Dermis microvascular lymphatic vessel endothelial cell (primary cell): ENCODE measurements at regions not wholly inside any gene's neighbourhood (a gene's known extent, or its start where the extent isn't known, plus 50 kb on each side); places are given as distances from the start of the nearest gene placed in this dataset.
"Not testable (repeated sequence)": the region's sequence is repeated elsewhere in the genome, so short reads cannot be mapped to it uniquely, and the experiment has no call there.

Experiments used
- DNase-seq, 2 donors: peaks; one replicate each; pipeline versions ENCODE4 v3.0.0 to v3.0.0-alpha.2; 2010; ENCODE audit warnings: low read depth in 2 of 2

DNA sequence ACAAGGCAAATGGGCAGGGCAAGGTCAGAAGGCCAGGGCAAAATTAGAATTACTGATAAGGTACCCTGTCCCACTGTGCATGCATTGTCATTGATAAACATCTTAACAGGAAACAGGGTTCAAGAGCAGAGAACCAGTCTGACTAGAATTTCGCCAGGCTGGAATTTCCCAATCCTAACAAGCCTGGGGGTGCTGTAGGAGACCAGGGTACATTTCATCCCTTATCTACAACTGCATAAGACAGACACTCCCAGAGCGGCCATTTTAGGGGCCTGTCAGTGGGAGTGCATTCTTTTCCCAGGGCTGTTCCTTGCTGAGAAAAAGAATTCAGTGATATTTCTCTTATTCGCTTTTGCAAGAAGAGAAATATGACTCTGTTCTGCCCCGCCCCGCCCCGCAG lies 218.7 kb upstream of the RASA1 start:
- not testable (repeated sequence) for DNase-seq

DNA sequence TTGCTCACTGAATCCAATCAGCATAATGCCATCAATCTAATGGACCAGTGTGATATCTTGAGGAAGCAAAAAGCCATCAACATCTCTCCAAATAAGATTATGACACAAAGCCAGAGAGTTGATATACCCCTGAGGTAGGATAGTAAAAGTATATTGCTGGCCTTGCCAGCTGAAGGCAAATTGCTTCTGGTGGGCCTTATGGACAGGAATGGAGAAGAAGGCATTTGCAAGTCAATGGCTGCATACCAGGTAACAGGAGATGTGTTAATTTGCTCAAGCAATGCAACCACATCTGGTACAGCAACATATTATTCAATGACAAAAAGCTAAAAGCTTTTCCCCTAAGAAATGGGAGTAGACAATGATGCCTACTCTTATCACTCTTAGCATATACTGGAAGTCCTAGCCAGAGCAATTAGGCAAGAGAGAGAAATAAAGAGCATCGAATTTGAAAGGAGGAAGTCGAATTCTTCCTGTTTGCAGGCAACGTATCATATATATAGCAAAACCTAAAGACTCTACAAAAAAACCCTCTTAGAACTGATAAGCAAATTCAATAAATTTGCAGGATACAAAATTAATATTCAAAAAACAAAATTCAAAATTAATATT lies 216.1 kb upstream of the RASA1 start:
- DNase-seq, result no peak

GRCh38 chr5:87053146-87053545 lies 214.5 kb upstream of the RASA1 start:
- no peak for DNase-seq

DNA sequence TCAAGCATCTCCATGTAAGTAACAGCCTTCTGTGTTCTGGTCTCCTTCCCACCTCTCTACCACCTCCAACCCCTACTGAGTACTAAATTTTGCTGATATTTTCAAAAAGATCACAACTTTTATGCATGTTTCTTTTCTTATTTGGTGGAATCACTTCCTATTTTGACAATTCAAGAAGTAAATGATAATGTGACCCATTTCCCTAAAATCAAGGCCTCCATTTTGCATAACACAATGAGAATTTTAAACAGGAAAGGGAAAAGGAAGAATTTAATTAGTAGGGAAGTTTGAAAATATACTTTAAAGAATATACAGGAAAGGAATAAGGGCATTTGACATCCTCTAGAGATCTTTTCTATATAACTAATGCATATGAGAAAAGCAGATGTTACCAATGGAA lies 212.9 kb upstream of the RASA1 start:
- no peak for DNase-seq

- peak; percentile 38 to 40 for DNase-seq
Observed at GRCh38 chr5:87061046-87061445, 206.6 kb upstream of the RASA1 start.

DNA sequence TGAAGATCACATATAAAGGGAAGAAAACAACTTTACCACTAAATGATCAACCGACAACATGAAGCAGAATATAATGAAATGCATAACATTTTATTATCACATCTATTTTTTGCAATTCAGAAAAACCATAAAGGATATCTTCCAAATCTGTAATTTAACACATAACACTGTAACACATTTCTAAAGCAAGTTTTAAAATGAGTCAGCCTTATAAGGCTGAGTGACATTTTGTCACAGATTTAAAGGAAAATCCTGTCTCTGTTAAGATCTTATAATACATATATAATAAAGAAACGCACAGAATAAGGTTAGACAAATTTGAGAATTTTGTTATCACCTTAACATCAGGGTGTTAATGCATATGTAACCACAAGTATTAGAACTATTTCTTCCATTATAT lies 198.4 kb upstream of the RASA1 start:
- DNase-seq, result no peak

DNA sequence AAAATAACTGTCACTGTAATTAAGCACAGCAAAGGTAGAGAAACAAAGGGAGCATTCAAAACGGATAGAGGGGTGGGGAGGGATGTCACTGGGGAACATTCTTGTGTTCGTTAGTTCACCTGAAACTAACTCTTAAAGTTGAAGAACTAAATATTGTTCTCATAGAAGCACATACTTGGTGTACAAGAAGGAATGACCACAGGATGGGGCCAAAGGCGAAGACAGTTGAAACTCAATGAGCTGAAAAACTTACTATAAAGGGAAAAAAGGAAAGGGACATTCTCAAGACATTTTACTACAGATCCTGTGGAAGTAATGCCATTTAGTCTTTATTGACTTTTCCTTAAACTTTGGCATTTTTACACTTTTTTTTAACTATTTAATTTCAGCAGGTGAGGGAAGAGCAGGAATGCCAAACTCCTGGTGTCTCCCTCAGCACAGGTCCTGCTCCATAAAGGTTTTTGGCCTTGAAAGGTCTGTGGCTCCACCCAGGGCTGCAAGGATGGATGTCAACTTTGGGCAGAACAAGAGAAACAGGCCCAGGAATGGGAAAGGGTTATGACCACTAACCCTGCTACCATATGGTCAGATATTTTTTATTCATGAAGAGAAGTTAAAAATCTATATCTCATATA lies 197.6 kb upstream of the RASA1 start:
- DNase-seq, result peak; percentile 33 to 69

DNA sequence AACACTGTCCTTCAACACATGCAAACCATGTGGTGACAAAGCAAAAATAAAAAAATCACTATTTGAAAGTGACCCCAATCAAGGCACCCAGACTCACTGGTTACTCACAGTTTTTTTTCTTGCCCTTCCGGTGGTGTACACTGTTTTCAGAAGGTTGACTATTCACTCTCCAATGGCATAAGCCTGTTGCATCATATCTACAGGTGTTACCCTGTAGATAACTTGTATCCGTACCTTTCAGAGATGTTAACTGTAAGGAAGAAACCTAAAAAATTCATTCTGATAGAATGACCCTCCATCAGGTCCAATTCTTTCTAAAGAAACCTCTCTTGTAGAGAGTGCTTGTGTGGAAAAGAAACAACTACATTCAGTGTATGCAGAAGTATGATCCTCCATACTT lies 193.6 kb upstream of the RASA1 start:
- DNase-seq, result no peak

DNA sequence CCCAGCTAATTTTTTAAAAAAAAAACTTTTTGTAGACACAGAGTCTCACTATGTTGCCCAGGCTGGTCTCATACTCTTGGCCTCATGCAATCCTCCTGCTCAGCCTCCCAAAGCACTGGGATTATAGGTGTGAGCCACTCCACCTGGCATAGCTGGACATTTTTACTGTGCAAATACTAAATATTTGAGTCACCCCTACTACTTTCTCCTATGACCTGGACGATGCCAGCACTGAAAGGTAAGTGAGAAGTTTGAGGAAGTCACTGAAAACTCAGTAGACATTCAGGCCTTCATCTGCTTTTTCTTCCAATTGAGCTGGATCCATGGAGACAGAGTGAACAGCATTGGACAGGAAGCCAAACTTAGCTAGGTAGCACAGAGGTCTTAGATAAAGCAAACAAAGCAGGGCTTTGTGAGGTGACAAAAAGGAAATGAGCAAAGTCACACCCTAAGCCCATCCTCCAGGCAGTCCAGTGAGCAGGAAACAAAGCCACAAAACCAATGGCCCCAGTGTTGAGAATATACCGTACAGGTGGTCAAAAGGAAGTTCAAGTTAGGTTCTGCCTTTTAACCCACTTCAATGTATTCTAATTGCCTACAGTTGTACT lies 192.6 kb upstream of the RASA1 start:
- DNase-seq, result peak; percentile 54 to 85

- DNase-seq, result no peak
Observed at GRCh38 chr5:87076411-87076810, 191.3 kb upstream of the RASA1 start.

DNA sequence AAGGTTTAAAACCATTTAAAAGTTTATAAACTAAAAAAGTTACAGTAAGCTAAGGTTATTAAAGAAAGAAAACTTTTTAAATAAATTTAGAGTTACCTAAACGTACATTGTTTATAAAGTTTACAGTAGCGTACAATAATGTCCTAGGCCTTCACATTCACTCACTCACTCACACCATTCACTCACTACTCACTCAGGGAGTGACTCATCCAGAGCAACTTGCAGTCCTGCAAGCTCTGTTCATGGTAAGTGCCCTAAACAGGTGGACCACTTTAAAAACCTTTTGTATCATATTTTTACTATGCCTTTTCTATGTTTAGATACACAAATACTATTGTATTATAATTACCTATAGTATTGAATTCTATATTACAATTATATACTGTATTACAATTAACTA lies 190.8 kb upstream of the RASA1 start:
- DNase-seq, result no peak

- DNase-seq, result no peak
Observed at GRCh38 chr5:87079219-87079618, 188.5 kb upstream of the RASA1 start.

DNA sequence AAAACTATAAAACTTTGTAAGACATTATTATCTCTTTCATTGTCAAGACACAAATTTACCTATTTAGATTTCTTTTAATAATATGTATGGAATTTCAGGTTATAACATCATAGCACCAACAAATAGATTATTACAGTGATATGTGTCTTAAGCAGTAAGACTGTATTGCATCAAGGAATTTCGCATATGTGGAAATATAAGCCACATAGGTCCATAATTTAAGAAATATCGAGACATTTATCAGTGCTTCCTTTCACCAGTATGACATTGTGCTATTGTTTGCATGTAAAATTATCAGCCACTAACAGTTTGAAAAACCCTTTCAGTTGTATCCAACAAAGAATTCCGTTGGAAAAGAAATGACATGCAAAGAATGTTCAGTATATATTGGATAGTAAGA lies 186.7 kb upstream of the RASA1 start:
- DNase-seq, result no peak

DNA sequence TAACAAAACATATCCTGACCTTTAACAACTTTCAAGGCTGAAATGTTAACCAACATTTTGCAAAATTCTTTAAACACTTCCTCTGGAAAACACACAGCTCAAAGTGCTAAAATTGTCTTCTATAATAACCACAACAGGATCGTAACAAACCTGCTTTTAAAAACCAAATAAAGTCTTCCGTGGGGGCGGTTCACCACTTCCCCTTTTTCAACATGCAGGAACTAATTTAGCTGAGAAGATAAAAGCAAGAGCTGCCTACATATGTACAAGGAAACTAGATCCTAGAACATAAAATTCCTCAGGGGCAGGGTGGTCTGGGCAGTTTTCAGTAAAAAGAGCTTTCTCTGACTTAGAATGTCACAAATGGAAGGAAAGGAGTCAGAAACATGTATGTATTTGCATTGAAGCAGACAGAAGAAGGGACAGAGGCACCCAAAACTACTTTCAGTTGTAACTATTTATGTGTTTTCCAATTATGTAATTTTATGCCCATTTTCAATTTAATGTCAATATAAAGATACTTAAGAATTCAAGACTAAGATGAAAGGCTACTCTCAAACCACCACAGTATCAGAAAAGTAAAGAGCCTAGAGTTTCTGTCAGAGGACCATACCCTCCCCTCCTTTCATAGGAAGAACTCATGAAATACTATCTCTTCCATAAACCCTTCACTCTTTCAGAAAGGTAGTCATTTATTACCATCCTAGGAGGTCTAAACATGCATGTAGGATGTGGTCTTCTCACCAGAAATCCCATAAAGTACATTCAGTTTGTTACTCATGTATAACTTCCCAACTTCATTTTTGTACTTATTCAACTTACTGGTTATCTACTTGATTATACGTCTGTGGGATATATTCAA lies 185.9 kb upstream of the RASA1 start:
- peak in 1 of 2 donors; percentile 25 for DNase-seq

GRCh38 chr5:87094347-87094746 lies 173.3 kb upstream of the RASA1 start:
- DNase-seq, result no peak

DNA sequence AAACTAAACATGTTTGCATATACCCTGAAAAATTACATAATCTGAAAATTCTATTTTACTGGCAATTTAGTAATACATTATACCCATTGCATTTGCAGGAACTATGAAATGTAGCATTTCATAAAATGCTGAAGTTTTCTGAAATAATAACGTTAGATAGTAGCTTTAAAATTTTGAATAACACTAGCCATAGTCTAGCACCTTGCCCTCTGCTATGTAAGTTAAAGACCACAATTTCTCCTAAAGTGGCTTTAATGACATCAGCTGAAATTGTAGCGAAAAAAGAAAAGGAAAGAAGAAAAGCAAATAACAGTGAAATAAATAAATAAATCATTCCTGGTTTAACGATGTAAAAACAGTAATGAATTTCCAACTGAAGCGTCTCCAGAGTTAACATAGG lies 172.8 kb upstream of the RASA1 start:
- no peak for DNase-seq

DNA sequence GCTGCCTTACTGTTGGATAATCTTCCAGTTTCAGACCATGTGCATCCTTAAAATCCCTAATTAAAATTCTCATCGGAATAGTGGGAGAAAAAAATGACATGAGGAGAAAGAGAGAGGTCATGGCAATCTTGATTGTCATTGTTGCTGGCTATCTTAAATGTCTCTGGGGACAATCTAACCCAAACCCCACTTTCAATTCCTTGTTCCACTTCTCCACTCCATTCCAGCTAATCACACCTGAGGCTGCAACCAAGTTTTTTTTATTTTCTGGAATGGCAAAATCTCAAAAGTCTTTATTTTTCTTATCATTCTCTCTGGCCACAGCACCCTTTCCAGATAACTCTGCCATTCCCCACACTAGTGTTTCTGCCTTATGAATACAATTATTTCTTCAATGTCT lies 171.9 kb upstream of the RASA1 start:
- DNase-seq, result no peak

DNA sequence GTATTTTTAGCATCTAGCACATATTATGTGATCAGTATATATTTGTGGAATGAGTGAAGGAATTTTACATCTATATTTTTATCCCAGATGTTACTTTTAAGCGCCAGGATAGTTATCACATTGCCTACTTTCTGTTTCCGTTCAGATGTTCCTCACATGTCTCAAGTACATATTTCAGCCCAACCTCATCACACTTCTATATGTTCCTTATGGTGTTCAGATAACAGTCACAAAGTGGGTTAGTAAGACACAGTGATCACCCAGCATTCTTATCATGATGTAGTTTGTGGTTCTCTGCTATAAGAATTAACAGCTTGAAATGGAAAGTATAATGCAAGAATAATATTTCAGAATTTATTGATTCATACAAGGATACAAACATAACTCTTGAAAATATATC lies 170.0 kb upstream of the RASA1 start:
- DNase-seq, result no peak

DNA sequence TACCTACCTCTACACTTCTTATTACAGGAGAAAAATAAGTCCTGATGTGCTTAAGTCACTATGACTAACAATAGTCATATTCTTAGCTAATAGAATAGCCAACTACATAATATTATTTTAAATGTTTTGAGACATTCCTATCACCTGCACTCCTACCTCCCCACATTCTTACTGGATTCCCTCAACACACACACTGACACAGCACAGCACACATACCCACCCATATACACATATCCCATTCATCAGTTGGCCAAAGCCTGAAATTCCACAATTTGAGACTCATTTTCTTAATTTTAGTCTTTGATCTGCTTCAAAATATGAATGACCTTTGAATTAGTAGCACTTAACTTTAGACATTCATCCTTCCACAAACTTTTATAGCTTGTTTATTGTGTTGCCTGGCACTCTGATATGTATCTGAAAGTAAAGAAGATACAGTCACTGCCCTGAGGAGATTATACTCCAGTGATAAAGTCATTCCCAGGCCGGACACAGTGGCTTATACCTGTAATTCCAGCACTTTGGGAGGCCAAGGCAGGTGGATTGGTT lies 168.3 kb upstream of the RASA1 start:
- DNase-seq, result no peak

- DNase-seq, result no peak
Observed at GRCh38 chr5:87099968-87100367, 167.7 kb upstream of the RASA1 start.

- peak; percentile 68 for DNase-seq
Observed at GRCh38 chr5:87101321-87101720, 166.4 kb upstream of the RASA1 start.

GRCh38 chr5:87102841-87103240 lies 164.8 kb upstream of the RASA1 start:
- DNase-seq, result no peak
